ENCODE measurements at regions not wholly inside any gene's neighbourhood (a gene's known extent, or its start where the extent isn't known, plus 50 kb on each side); places are given as distances from the start of the nearest gene placed in this dataset.

- Histone ChIP-seq H3K27ac (no peak overlapping the region), H3K4me3 (no peak overlapping the region), H3K36me3 (no peaks in the 10 kb centered on the region), H3K4me1 (no peaks in the 10 kb centered on the region), H3K27me3 (no peaks in the 10 kb centered on the region), H3K9me3 (no peaks in the 10 kb centered on the region)
- WGBS, 2 donors: 7 to 32% methylated on average over 3 of the region's 3 CpGs
- intact Hi-C loops (cut with DNase I): no loop called here
- TF ChIP-seq POLR2AphosphoS5 (IDR thresholded peaks at IDR 0.05) (no peak), CTCF (IDR thresholded peaks at IDR 0.05) (no peak), EP300 (IDR thresholded peaks at IDR 0.05) (no peak), POLR2A (IDR thresholded peaks at IDR 0.05) (no peak)
- DNase-seq: no peak
These were observed 521.2 kb upstream of the POU3F3 start for GRCh38 chr2:104332731-104333130.

- intact Hi-C loops (cut with DNase I): no loop called here
- Histone ChIP-seq H3K4me3 (no peak overlapping the region), H3K9me3 (no peaks in the 10 kb centered on the region), H3K4me1 (no peaks in the 10 kb centered on the region), H3K27me3 (no peaks in the 10 kb centered on the region), H3K36me3 (no peaks in the 10 kb centered on the region), H3K27ac (no peak overlapping the region)
- 14 to 23% methylated on average over 2 of the region's 2 CpGs for WGBS, 2 donors
- TF ChIP-seq POLR2AphosphoS5 (IDR thresholded peaks at IDR 0.05) (no peak), POLR2A (IDR thresholded peaks at IDR 0.05) (no peak), CTCF (IDR thresholded peaks at IDR 0.05) (no peak), EP300 (IDR thresholded peaks at IDR 0.05) (no peak)
- DNase-seq: no peak
These were observed 516.0 kb upstream of the POU3F3 start for GRCh38 chr2:104337869-104338268.

- H3K27me3 ChIP-seq: no peaks in the 10 kb centered on the region
- DNase-seq: no peak
- H3K36me3 ChIP-seq: no peaks in the 10 kb centered on the region
- no peak overlapping the region for H3K27ac ChIP-seq
- H3K4me3 ChIP-seq: no peak overlapping the region
- H3K9me3 ChIP-seq: no peaks in the 10 kb centered on the region
- WGBS, 2 donors: 33 to 78% methylated on average over 4 of the region's 4 CpGs
- no peak for TF ChIP-seq POLR2A (IDR thresholded peaks at IDR 0.05)
- H3K4me1 ChIP-seq: no peaks in the 10 kb centered on the region
- intact Hi-C loops (cut with DNase I): no loop called here
These were observed 513.8 kb upstream of the POU3F3 start for GRCh38 chr2:104340162-104340561.

GRCh38 chr2:104340879-104341828, 512.8 kb upstream of the POU3F3 start:
- TF ChIP-seq EP300 (IDR thresholded peaks at IDR 0.05) (no peak), POLR2AphosphoS5 (IDR thresholded peaks at IDR 0.05) (no peak), CTCF (IDR thresholded peaks at IDR 0.05) (no peak), POLR2A (IDR thresholded peaks at IDR 0.05) (no peak)
- H3K27ac ChIP-seq: no peak overlapping the region
- H3K36me3 ChIP-seq: no peaks in the 10 kb centered on the region
- WGBS, 2 donors: 61 to 63% methylated on average over 2 of the region's 2 CpGs
- H3K9me3 ChIP-seq: no peaks in the 10 kb centered on the region
- intact Hi-C loops (cut with DNase I): no loop called here
- H3K4me1 ChIP-seq: no peaks in the 10 kb centered on the region
- DNase-seq: no peak
- no peaks in the 10 kb centered on the region for H3K27me3 ChIP-seq
- H3K4me3 ChIP-seq: no peak overlapping the region

- intact Hi-C loops (cut with DNase I): no loop called here
- H3K4me1 ChIP-seq: no peaks in the 10 kb centered on the region
- no peaks in the 10 kb centered on the region for H3K27me3 ChIP-seq
- H3K36me3 ChIP-seq: no peaks in the 10 kb centered on the region
- DNase-seq: no peak
- 58 to 76% methylated on average over 5 of the region's 5 CpGs for WGBS, 2 donors
- H3K27ac ChIP-seq: no peak overlapping the region
- no peak overlapping the region for H3K4me3 ChIP-seq
- H3K9me3 ChIP-seq: no peaks in the 10 kb centered on the region
- no peak for TF ChIP-seq POLR2A (IDR thresholded peaks at IDR 0.05)
- TF ChIP-seq CTCF (IDR thresholded peaks at IDR 0.05): no peak
- TF ChIP-seq EP300 (IDR thresholded peaks at IDR 0.05): no peak
These were observed 509.6 kb upstream of the POU3F3 start for GRCh38 chr2:104344306-104344705.
